ENCODE measurements at regions not wholly inside any gene's neighbourhood (a gene's known extent, or its start where the extent isn't known, plus 50 kb on each side); places are given as distances from the start of the nearest gene placed in this dataset.

- H3K36me3 ChIP-seq (ENCODE audit: control insufficient read depth, insufficient read depth, low read length): no peaks in the 10 kb centered on the region
- Mint-ChIP-seq H3K36me3 (no peaks in the 10 kb centered on the region), H3K27ac (no peak overlapping the region), H3K9me3 (no peaks in the 10 kb centered on the region), H3K27me3 (no peaks in the 10 kb centered on the region), H3K4me1 (no peaks in the 10 kb centered on the region), H3K4me3 (no peak overlapping the region)
- ATAC-seq (ENCODE audit: low read depth in 2 of 2) (no peak), DNase-seq (no peak)
- no peaks in the 10 kb centered on the region for H3K4me1 ChIP-seq (ENCODE audit: control insufficient read depth, insufficient read depth, low read length, poor library complexity, severe bottlenecking)
- no peaks in the 10 kb centered on the region for H3K27me3 ChIP-seq (ENCODE audit: control insufficient read depth, insufficient read depth, low read length)
- H3K27ac ChIP-seq (ENCODE audit: insufficient read depth, low read length, poor library complexity, severe bottlenecking): no peak overlapping the region
- H3K9me3 ChIP-seq (ENCODE audit: control insufficient read depth in 2 of 2, low read length in 2 of 2): no peaks in the 10 kb centered on the region
- H3K4me3 ChIP-seq (ENCODE audit: low read depth, low read length): no peak overlapping the region
Measured at GRCh38 chr4:147328189-147328588, 152.7 kb upstream of the EDNRA start.

- H3K9me3 ChIP-seq (ENCODE audit: control insufficient read depth in 2 of 2, low read length in 2 of 2): no peaks in the 10 kb centered on the region
Measured at GRCh38 chr4:147328756-147329446, 152.0 kb upstream of the EDNRA start.

GRCh38 chr4:147332091-147332490 lies 148.8 kb upstream of the EDNRA start:
- Mint-ChIP-seq H3K9me3 (peaks cover 0 to 2% (median 0%) of the 10 kb centered on the region in 7 donors), H3K27ac (no peak overlapping the region), H3K4me3 (no peak overlapping the region), H3K4me1 (no peaks in the 10 kb centered on the region), H3K27me3 (no peaks in the 10 kb centered on the region), H3K36me3 (no peaks in the 10 kb centered on the region)
- ATAC-seq (ENCODE audit: low read depth in 2 of 2) (no peak), DNase-seq (no peak)
- H3K4me1 ChIP-seq (ENCODE audit: control insufficient read depth, insufficient read depth, low read length, poor library complexity, severe bottlenecking): no peaks in the 10 kb centered on the region
- H3K9me3 ChIP-seq (ENCODE audit: control insufficient read depth in 2 of 2, low read length in 2 of 2): no peaks in the 10 kb centered on the region
- no peak overlapping the region for H3K27ac ChIP-seq (ENCODE audit: insufficient read depth, low read length, poor library complexity, severe bottlenecking)
- H3K36me3 ChIP-seq (ENCODE audit: control insufficient read depth, insufficient read depth, low read length): no peaks in the 10 kb centered on the region
- H3K4me3 ChIP-seq (ENCODE audit: low read depth, low read length): no peak overlapping the region
- H3K27me3 ChIP-seq (ENCODE audit: control insufficient read depth, insufficient read depth, low read length): no peaks in the 10 kb centered on the region

More at GRCh38 chr4:147328756-147329446, 152.0 kb upstream of the EDNRA start:
- H3K4me1 Mint-ChIP-seq: no peaks in the 10 kb centered on the region
- no peaks in the 10 kb centered on the region for H3K36me3 Mint-ChIP-seq
- Histone ChIP-seq H3K27me3 (ENCODE audit: control insufficient read depth, insufficient read depth, low read length) (no peaks in the 10 kb centered on the region), H3K4me3 (ENCODE audit: low read depth, low read length) (no peak overlapping the region), H3K27ac (ENCODE audit: insufficient read depth, low read length, poor library complexity, severe bottlenecking) (no peak overlapping the region), H3K4me1 (ENCODE audit: control insufficient read depth, insufficient read depth, low read length, poor library complexity, severe bottlenecking) (no peaks in the 10 kb centered on the region), H3K36me3 (ENCODE audit: control insufficient read depth, insufficient read depth, low read length) (no peaks in the 10 kb centered on the region)
- no peaks in the 10 kb centered on the region for H3K27me3 Mint-ChIP-seq
- no peak overlapping the region for H3K27ac Mint-ChIP-seq
- DNase-seq: no peak
- no peak for ATAC-seq (ENCODE audit: low read depth in 2 of 2)
- no peak overlapping the region for H3K4me3 Mint-ChIP-seq
- H3K9me3 Mint-ChIP-seq: no peaks in the 10 kb centered on the region

- H3K9me3 ChIP-seq (ENCODE audit: control insufficient read depth in 2 of 2, low read length in 2 of 2): no peaks in the 10 kb centered on the region
- no peak overlapping the region for H3K4me3 Mint-ChIP-seq
- no peaks in the 10 kb centered on the region for H3K27me3 Mint-ChIP-seq
Measured at GRCh38 chr4:147334478-147334877, 146.4 kb upstream of the EDNRA start.

GRCh38 chr4:147335183-147335582 lies 145.7 kb upstream of the EDNRA start:
- no peaks in the 10 kb centered on the region for H3K27me3 Mint-ChIP-seq
- Histone ChIP-seq H3K27ac (ENCODE audit: insufficient read depth, low read length, poor library complexity, severe bottlenecking) (no peak overlapping the region), H3K4me1 (ENCODE audit: control insufficient read depth, insufficient read depth, low read length, poor library complexity, severe bottlenecking) (no peaks in the 10 kb centered on the region), H3K36me3 (ENCODE audit: control insufficient read depth, insufficient read depth, low read length) (no peaks in the 10 kb centered on the region), H3K9me3 (ENCODE audit: control insufficient read depth in 2 of 2, low read length in 2 of 2) (no peaks in the 10 kb centered on the region), H3K27me3 (ENCODE audit: control insufficient read depth, insufficient read depth, low read length) (no peaks in the 10 kb centered on the region), H3K4me3 (ENCODE audit: low read depth, low read length) (no peak overlapping the region)
- DNase-seq: no peak
- H3K27ac Mint-ChIP-seq: no peak overlapping the region
- no peak for ATAC-seq (ENCODE audit: low read depth in 2 of 2)
- H3K4me3 Mint-ChIP-seq: no peak overlapping the region
- peaks cover 0 to 3% (median 0%) of the 10 kb centered on the region in 7 donors for H3K9me3 Mint-ChIP-seq
- no peaks in the 10 kb centered on the region for H3K36me3 Mint-ChIP-seq
- no peaks in the 10 kb centered on the region for H3K4me1 Mint-ChIP-seq

More at GRCh38 chr4:147334478-147334877, 146.4 kb upstream of the EDNRA start:
- H3K4me3 ChIP-seq (ENCODE audit: low read depth, low read length): no peak overlapping the region
- DNase-seq (no peak), ATAC-seq (ENCODE audit: low read depth in 2 of 2) (no peak)
- no peak overlapping the region for H3K27ac ChIP-seq (ENCODE audit: insufficient read depth, low read length, poor library complexity, severe bottlenecking)
- no peaks in the 10 kb centered on the region for H3K27me3 ChIP-seq (ENCODE audit: control insufficient read depth, insufficient read depth, low read length)
- Mint-ChIP-seq H3K36me3 (no peaks in the 10 kb centered on the region), H3K27ac (no peak overlapping the region), H3K9me3 (peaks cover 0 to 3% (median 0%) of the 10 kb centered on the region in 7 donors), H3K4me1 (no peaks in the 10 kb centered on the region)
- no peaks in the 10 kb centered on the region for H3K36me3 ChIP-seq (ENCODE audit: control insufficient read depth, insufficient read depth, low read length)
- no peaks in the 10 kb centered on the region for H3K4me1 ChIP-seq (ENCODE audit: control insufficient read depth, insufficient read depth, low read length, poor library complexity, severe bottlenecking)

- ATAC-seq (ENCODE audit: low read depth in 2 of 2): no peak
Measured at GRCh38 chr4:147336252-147336651, 144.6 kb upstream of the EDNRA start.

GRCh38 chr4:147339100-147339499 lies 141.8 kb upstream of the EDNRA start:
- no peak for DNase-seq
- H3K4me1 ChIP-seq (ENCODE audit: control insufficient read depth, insufficient read depth, low read length, poor library complexity, severe bottlenecking): no peaks in the 10 kb centered on the region
- no peak for ATAC-seq (ENCODE audit: low read depth in 2 of 2)
- Mint-ChIP-seq H3K4me3 (no peak overlapping the region), H3K27ac (no peak overlapping the region), H3K27me3 (no peaks in the 10 kb centered on the region), H3K36me3 (no peaks in the 10 kb centered on the region), H3K4me1 (no peaks in the 10 kb centered on the region), H3K9me3 (peaks cover 0 to 3% (median 0%) of the 10 kb centered on the region in 7 donors)
- no peaks in the 10 kb centered on the region for H3K27me3 ChIP-seq (ENCODE audit: control insufficient read depth, insufficient read depth, low read length)
- no peak overlapping the region for H3K27ac ChIP-seq (ENCODE audit: insufficient read depth, low read length, poor library complexity, severe bottlenecking)
- H3K36me3 ChIP-seq (ENCODE audit: control insufficient read depth, insufficient read depth, low read length): no peaks in the 10 kb centered on the region
- H3K9me3 ChIP-seq (ENCODE audit: control insufficient read depth in 2 of 2, low read length in 2 of 2): no peaks in the 10 kb centered on the region
- H3K4me3 ChIP-seq (ENCODE audit: low read depth, low read length): no peak overlapping the region

More at GRCh38 chr4:147336252-147336651, 144.6 kb upstream of the EDNRA start:
- no peak overlapping the region for H3K27ac Mint-ChIP-seq
- H3K9me3 Mint-ChIP-seq: peaks cover 0 to 3% (median 0%) of the 10 kb centered on the region in 7 donors
- peak overlapping the region in 1 of 4 donors; percentile 23 for H3K4me3 Mint-ChIP-seq
- no peaks in the 10 kb centered on the region for H3K4me1 Mint-ChIP-seq
- Histone ChIP-seq H3K4me1 (ENCODE audit: control insufficient read depth, insufficient read depth, low read length, poor library complexity, severe bottlenecking) (no peaks in the 10 kb centered on the region), H3K27me3 (ENCODE audit: control insufficient read depth, insufficient read depth, low read length) (no peaks in the 10 kb centered on the region), H3K27ac (ENCODE audit: insufficient read depth, low read length, poor library complexity, severe bottlenecking) (no peak overlapping the region), H3K9me3 (ENCODE audit: control insufficient read depth in 2 of 2, low read length in 2 of 2) (no peaks in the 10 kb centered on the region), H3K4me3 (ENCODE audit: low read depth, low read length) (no peak overlapping the region), H3K36me3 (ENCODE audit: control insufficient read depth, insufficient read depth, low read length) (no peaks in the 10 kb centered on the region)
- no peaks in the 10 kb centered on the region for H3K27me3 Mint-ChIP-seq
- no peak for DNase-seq
- H3K36me3 Mint-ChIP-seq: no peaks in the 10 kb centered on the region

GRCh38 chr4:147340111-147340510 lies 140.8 kb upstream of the EDNRA start:
- H3K4me1 ChIP-seq (ENCODE audit: control insufficient read depth, insufficient read depth, low read length, poor library complexity, severe bottlenecking): no peaks in the 10 kb centered on the region
- no peaks in the 10 kb centered on the region for H3K9me3 ChIP-seq (ENCODE audit: control insufficient read depth in 2 of 2, low read length in 2 of 2)
- no peak overlapping the region for H3K4me3 ChIP-seq (ENCODE audit: low read depth, low read length)
- no peak overlapping the region for H3K27ac ChIP-seq (ENCODE audit: insufficient read depth, low read length, poor library complexity, severe bottlenecking)
- H3K4me1 Mint-ChIP-seq: no peaks in the 10 kb centered on the region
- H3K9me3 Mint-ChIP-seq: peaks cover 0 to 3% (median 0%) of the 10 kb centered on the region in 7 donors
- H3K27ac Mint-ChIP-seq: no peak overlapping the region
- ATAC-seq (ENCODE audit: low read depth in 2 of 2) (no peak), DNase-seq (no peak)
- H3K36me3 Mint-ChIP-seq: no peaks in the 10 kb centered on the region
- no peaks in the 10 kb centered on the region for H3K27me3 ChIP-seq (ENCODE audit: control insufficient read depth, insufficient read depth, low read length)
- no peaks in the 10 kb centered on the region for H3K27me3 Mint-ChIP-seq
- H3K4me3 Mint-ChIP-seq: no peak overlapping the region
- H3K36me3 ChIP-seq (ENCODE audit: control insufficient read depth, insufficient read depth, low read length): no peaks in the 10 kb centered on the region
